ENCODE measurements at regions not wholly inside any gene's neighbourhood (a gene's known extent, or its start where the extent isn't known, plus 50 kb on each side); places are given as distances from the start of the nearest gene placed in this dataset.

DNA sequence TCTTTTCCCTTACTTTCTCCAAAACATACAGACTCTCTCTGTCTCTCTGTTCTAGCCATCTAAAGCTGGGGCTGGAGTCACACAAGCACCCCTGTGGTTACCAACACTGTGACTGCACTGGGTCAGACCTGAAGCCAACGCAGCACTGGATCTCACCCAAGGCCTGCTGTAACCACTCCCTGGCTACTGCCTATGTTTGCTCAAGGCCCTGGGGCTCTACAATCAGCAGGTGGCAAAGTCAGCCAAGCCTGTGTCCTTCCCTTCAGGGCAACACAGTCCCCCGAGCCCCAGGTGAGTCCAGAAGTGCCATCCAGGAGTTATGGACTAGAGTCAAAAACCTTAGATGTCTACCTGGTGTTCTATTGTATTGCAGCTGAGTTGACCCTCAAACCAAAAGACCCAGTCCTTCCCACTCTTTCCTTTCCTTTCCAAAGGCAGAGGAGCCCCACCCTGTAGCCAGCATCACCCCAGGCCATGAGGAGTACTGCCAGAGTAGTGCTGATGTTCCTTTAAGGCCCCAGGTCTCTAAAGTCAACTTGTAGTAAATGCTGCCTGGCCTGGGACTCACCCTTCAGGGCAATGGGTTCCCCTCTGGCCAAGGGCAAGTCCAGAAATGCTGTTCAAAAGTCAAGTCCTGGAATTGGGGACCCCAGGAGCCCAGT, 58.8 kb upstream of the RAP2C start:
- 100% methylated on average over 1 of the region's 2 CpGs for WGBS
- H3K27ac ChIP-seq (replicated peaks in 1 of 4): no peak overlapping the region
- DNase-seq (ENCODE audit: extremely low spot score): no peak
- H3K4me3 ChIP-seq: no peak overlapping the region
- H3K36me3 ChIP-seq: no peaks in the 10 kb centered on the region
- no peaks in the 10 kb centered on the region for H3K27me3 ChIP-seq
- TF ChIP-seq POLR2AphosphoS5 (IDR thresholded peaks at IDR 0.05) (no peak), EP300 (IDR thresholded peaks at IDR 0.05) (no peak)
- no peaks in the 10 kb centered on the region for H3K4me1 ChIP-seq
- H3K9me3 ChIP-seq: no peaks in the 10 kb centered on the region
- intact Hi-C loops (cut with DNase I): no loop called here

- H3K36me3 ChIP-seq: no peaks in the 10 kb centered on the region
- no peak for TF ChIP-seq POLR2A (IDR thresholded peaks at IDR 0.05; ENCODE audit: low read depth)
- TF ChIP-seq EP300 (IDR thresholded peaks at IDR 0.05): no peak
- no peak for TF ChIP-seq POLR2AphosphoS5 (IDR thresholded peaks at IDR 0.05)
- no peak for TF ChIP-seq CTCF (IDR thresholded peaks at IDR 0.05)
- 88% methylated on average over 1 of the region's 1 CpG for WGBS
- no peak overlapping the region for H3K4me3 ChIP-seq
- no peak for DNase-seq (ENCODE audit: extremely low spot score)
- H3K4me1 ChIP-seq: peaks cover 0 to 13% (median 8%) of the 10 kb centered on the region in 4 donors
- H3K9me3 ChIP-seq: no peaks in the 10 kb centered on the region
- no peak overlapping the region for H3K27ac ChIP-seq (replicated peaks in 1 of 4)
- intact Hi-C loops (cut with DNase I): no loop called here
- H3K27me3 ChIP-seq: no peaks in the 10 kb centered on the region
Observed at GRCh38 chrX:132272826-132273225, 53.6 kb upstream of the RAP2C start.

DNA sequence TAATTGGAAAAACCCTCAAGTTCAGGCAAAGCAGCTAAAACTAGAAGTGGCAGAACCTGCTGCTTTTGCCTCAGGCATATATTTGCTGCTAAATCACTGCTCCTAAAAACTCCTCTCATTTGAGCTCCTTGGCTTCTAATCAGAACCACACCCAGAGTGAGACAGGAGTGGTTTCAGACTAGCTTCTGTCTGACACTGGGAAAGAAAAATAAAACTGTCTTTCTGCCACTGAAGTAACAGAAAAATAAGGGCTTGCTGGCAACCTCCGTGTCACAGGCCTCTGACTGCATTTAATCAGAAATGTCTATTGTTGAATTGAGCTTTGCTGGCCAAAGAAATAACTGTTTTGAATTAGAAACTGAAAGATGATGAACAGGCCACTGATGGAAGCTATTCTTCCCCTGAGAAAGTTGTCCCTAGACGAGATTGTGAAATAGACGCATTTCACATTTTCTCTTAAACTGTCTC, 52.1 kb upstream of the RAP2C start:
- H3K9me3 ChIP-seq: no peaks in the 10 kb centered on the region
- peak overlapping the region; percentile 41 to 68 (median 63) for H3K27ac ChIP-seq (replicated peaks in 1 of 4)
- no peaks in the 10 kb centered on the region for H3K36me3 ChIP-seq
- peaks cover 0 to 13% (median 8%) of the 10 kb centered on the region in 4 donors for H3K4me1 ChIP-seq
- 63% methylated on average over 3 of the region's 3 CpGs for WGBS
- no peak for DNase-seq (ENCODE audit: extremely low spot score)
- H3K4me3 ChIP-seq: peak overlapping the region in 1 of 4 donors; percentile 27
- H3K27me3 ChIP-seq: no peaks in the 10 kb centered on the region
- intact Hi-C loops (cut with DNase I): no loop called here
- TF ChIP-seq EP300 (IDR thresholded peaks at IDR 0.05) (no peak), POLR2AphosphoS5 (IDR thresholded peaks at IDR 0.05) (no peak), POLR2A (IDR thresholded peaks at IDR 0.05; ENCODE audit: low read depth) (no peak), CTCF (IDR thresholded peaks at IDR 0.05) (no peak)

- 28% methylated on average over 3 of the region's 3 CpGs for WGBS
- no peaks in the 10 kb centered on the region for H3K9me3 ChIP-seq
- H3K4me1 ChIP-seq: peaks cover 0 to 13% (median 8%) of the 10 kb centered on the region in 4 donors
- peak overlapping the region in 1 of 4 donors; percentile 27 for H3K4me3 ChIP-seq
- peak overlapping the region in 3 of 4 donors; percentile 60 to 68 (median 66) for H3K27ac ChIP-seq (replicated peaks in 1 of 4)
- no peaks in the 10 kb centered on the region for H3K27me3 ChIP-seq
- intact Hi-C loops (cut with DNase I): no loop called here
- H3K36me3 ChIP-seq: no peaks in the 10 kb centered on the region
- TF ChIP-seq CTCF (IDR thresholded peaks at IDR 0.05) (no peak), POLR2A (IDR thresholded peaks at IDR 0.05; ENCODE audit: low read depth) (no peak), EP300 (IDR thresholded peaks at IDR 0.05) (no peak), POLR2AphosphoS5 (IDR thresholded peaks at IDR 0.05) (peak; percentile 51 to 67)
- DNase-seq (ENCODE audit: extremely low spot score): no peak
Observed at GRCh38 chrX:132270699-132271098, 51.5 kb upstream of the RAP2C start.

GRCh38 chrX:132270021-132270420, 50.8 kb upstream of the RAP2C start:
- 71% methylated on average over 2 of the region's 2 CpGs for WGBS

More at GRCh38 chrX:132270021-132270420, 50.8 kb upstream of the RAP2C start:
- DNase-seq (ENCODE audit: extremely low spot score): no peak
- Histone ChIP-seq H3K27ac (replicated peaks in 1 of 4) (peak overlapping the region in 1 of 4 donors; percentile 20), H3K27me3 (no peaks in the 10 kb centered on the region), H3K9me3 (no peaks in the 10 kb centered on the region), H3K36me3 (no peaks in the 10 kb centered on the region), H3K4me1 (peaks cover 0 to 13% (median 8%) of the 10 kb centered on the region in 4 donors), H3K4me3 (no peak overlapping the region)
- intact Hi-C loops (cut with DNase I): no loop called here
- TF ChIP-seq EP300 (IDR thresholded peaks at IDR 0.05) (no peak), CTCF (IDR thresholded peaks at IDR 0.05) (no peak), POLR2A (IDR thresholded peaks at IDR 0.05; ENCODE audit: low read depth) (no peak), POLR2AphosphoS5 (IDR thresholded peaks at IDR 0.05) (no peak)

All from esophagus muscularis mucosa (tissue), 4 donors.